MM.1S (cell line): ENCODE measurements at regions not wholly inside any gene's neighbourhood (a gene's known extent, or its start where the extent isn't known, plus 50 kb on each side); places are given as distances from the start of the nearest gene placed in this dataset.

Experiments used
- EZH2phosphoT487 ChIP-seq: fragments of 300-600 bp; sonication (generic); IDR thresholded peaks from 2 replicates; pipeline ENCODE4 v1.6.1; 2018; ENCODE audit warnings: antibody characterized with exemption, low read length
- TF ChIP-seq, protein P1 (sequence below): fragments of 300-600 bp; sonication (generic); IDR thresholded peaks from 2 replicates; pipeline ENCODE4 v1.5.1; 2016; ENCODE audit warnings: antibody characterized with exemption, low read length, mixed read lengths

DNA sequence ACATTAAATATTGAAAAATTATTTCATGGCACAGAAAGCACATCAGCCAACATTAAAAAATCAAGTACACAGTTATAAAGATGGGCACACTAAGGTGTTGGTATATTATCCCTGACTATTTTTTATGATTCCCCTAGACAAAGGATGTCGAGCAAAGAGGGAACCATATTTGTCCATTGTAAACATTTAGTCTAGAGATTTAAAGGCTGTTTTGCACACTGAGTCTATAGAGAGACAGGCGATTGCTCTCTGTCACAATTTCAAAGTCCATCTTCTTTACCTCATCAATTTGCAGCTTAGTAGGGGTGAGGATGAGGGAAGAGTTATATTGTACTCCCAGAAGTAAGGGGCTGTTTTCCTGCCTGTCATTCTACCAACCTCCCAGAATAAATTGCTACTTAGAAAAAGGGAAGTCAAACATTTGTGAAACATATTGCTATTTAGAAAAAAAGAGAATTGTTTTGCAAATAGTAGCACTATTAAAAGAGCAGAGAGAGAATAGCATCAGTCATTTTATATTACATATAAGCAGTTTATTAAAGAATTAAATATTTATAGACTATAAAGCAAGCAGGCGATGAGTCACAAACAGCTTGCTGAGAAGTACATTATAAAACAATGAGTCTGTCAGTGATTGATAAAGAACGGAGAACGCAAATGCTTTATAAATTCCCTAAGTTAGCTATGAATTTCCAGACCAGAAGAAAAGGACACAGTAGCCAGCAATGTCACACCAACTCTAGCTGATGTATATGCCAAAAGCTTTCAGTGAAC is 270.6 kb upstream of the PMFBP1 start:
- no peak for TF ChIP-seq EZH2phosphoT487
- TF ChIP-seq, protein P1, sequence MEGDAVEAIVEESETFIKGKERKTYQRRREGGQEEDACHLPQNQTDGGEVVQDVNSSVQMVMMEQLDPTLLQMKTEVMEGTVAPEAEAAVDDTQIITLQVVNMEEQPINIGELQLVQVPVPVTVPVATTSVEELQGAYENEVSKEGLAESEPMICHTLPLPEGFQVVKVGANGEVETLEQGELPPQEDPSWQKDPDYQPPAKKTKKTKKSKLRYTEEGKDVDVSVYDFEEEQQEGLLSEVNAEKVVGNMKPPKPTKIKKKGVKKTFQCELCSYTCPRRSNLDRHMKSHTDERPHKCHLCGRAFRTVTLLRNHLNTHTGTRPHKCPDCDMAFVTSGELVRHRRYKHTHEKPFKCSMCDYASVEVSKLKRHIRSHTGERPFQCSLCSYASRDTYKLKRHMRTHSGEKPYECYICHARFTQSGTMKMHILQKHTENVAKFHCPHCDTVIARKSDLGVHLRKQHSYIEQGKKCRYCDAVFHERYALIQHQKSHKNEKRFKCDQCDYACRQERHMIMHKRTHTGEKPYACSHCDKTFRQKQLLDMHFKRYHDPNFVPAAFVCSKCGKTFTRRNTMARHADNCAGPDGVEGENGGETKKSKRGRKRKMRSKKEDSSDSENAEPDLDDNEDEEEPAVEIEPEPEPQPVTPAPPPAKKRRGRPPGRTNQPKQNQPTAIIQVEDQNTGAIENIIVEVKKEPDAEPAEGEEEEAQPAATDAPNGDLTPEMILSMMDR, result no peak
